AG04449 (cell line): ENCODE measurements at regions not wholly inside any gene's neighbourhood (a gene's known extent, or its start where the extent isn't known, plus 50 kb on each side); places are given as distances from the start of the nearest gene placed in this dataset.

Experiments
- CTCF ChIA-PET: fragments of 350-600 bp; formaldehyde crosslinking; extraction: SDS; loops from one replicate; lab custom pipeline; 2021; ENCODE audit warnings: antibody characterized with exemption; lab: Yijun Ruan, JAX
- POLR2A ChIA-PET: fragments of 400-600, 350-600 bp; formaldehyde crosslinking; extraction: SDS; loops from one replicate; lab custom pipeline; 2020; ENCODE audit warnings: antibody characterized with exemption, inconsistent platforms; lab: Yijun Ruan, JAX
- DNase-seq: peaks from one replicate; pipeline ENCODE4 v3.0.0-alpha.2; 2010; ENCODE audit warnings: low read depth, low spot score
- H3K4me3 ChIP-seq: 2 replicates; pipeline ENCODE4 v1.5.1; 2011; ENCODE audit warnings: low read depth, mild to moderate bottlenecking, control low read depth, low read length
- TF ChIP-seq, protein P1 (sequence below): IDR thresholded peaks from one replicate; pipeline ENCODE4 v1.5.1; 2011; ENCODE audit warnings: mild to moderate bottlenecking, moderate library complexity, low read length, control low read depth, inconsistent platforms; ENCODE audit not compliant: insufficient read depth; ENCODE audit errors: missing control alignments

DNA sequence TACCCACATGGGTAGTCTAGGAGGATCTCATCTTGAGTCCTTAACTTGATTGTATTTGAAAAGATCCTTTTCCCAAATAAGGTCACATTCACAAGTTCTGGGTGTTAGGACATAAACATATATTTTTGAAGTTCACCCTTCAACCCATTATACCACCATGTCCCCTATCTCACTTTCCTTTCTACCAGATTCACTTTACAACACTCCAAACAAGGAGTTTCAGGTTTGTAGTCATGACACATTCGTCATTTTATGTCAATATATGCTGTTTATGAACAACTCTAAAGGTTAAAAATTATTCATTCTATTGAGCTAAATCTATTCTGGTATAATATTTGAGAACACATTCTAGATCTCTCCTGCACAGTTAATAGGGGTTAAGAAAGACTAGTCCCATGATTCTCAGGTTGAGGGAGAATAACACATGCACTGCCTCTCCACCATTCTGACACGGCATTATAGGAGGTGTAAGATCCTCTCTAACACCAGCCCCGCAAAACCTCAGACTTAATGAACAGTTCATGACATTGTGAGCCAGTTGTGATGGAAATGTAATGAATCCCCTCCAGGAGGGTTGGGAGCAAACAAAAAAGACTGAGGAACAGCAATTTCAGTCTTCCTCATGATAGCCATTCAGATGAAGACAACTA lies 72.0 kb upstream of the PSMA6 start:
- H3K4me3 ChIP-seq: no peak overlapping the region
- ChIA-PET POLR2A (no interaction called here), CTCF (interaction anchor here (1.0 to 3.7 kb wide), 4 partner anchors 10 to 192 kb away, joined by 3 to 14 read pairs (median 6); partner anchors contain the start of gene NFKBIA)
- DNase-seq: no peak
- TF ChIP-seq, protein P1, sequence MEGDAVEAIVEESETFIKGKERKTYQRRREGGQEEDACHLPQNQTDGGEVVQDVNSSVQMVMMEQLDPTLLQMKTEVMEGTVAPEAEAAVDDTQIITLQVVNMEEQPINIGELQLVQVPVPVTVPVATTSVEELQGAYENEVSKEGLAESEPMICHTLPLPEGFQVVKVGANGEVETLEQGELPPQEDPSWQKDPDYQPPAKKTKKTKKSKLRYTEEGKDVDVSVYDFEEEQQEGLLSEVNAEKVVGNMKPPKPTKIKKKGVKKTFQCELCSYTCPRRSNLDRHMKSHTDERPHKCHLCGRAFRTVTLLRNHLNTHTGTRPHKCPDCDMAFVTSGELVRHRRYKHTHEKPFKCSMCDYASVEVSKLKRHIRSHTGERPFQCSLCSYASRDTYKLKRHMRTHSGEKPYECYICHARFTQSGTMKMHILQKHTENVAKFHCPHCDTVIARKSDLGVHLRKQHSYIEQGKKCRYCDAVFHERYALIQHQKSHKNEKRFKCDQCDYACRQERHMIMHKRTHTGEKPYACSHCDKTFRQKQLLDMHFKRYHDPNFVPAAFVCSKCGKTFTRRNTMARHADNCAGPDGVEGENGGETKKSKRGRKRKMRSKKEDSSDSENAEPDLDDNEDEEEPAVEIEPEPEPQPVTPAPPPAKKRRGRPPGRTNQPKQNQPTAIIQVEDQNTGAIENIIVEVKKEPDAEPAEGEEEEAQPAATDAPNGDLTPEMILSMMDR: no peak

DNA sequence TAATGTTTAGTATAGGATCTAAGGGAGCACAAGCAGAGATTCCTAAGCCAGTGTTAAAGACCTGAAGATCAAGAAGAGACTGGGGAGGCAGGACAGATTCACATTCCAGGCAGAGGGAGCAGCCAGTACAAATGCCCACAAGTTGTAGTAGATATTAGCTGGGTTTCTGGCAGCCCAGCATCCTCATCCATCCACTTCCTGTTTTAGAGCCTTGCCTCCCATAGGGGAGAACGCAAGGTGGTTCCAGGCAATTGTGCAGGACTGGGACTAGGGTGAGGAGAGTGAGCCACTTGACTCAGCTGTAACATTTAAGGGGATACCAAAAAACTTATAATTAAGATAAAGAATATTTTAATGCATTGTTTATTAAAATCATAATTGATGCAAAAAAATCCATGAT lies 71.3 kb upstream of the PSMA6 start:
- no peak overlapping the region for H3K4me3 ChIP-seq
- no peak for DNase-seq
- CTCF ChIA-PET: interaction anchor here (2.2 to 3.7 kb wide), 2 partner anchors 9 to 184 kb away, joined by 8 to 14 read pairs; partner anchors contain the start of gene NFKBIA
- POLR2A ChIA-PET: no interaction called here
- TF ChIP-seq, protein P1: no peak

DNA sequence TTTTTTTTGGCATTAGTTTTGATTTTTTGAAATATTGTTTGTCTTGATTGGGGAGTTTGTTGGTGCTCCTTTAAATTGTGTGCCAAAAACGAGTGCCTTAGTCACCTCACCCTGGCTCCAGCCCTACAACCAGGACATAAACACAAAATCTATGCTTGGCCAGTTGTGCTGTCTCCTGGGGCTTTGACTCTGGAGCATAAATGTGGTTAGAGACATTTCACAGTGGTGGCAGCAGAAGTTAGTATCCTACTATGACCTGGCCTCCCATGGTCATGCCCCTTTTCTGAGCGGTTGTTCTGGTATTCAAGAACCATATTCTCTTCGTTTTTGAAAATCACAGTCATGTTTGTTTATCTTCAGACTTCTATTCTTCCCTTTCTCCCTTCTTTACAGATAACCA lies 70.7 kb upstream of the PSMA6 start:
- TF ChIP-seq, protein P1: no peak
- CTCF ChIA-PET: interaction anchor here (2.2 to 3.7 kb wide), 2 partner anchors 8 to 183 kb away, joined by 8 to 14 read pairs; partner anchors contain the start of gene NFKBIA
- POLR2A ChIA-PET: no interaction called here
- DNase-seq: no peak
- H3K4me3 ChIP-seq: no peak overlapping the region

DNA sequence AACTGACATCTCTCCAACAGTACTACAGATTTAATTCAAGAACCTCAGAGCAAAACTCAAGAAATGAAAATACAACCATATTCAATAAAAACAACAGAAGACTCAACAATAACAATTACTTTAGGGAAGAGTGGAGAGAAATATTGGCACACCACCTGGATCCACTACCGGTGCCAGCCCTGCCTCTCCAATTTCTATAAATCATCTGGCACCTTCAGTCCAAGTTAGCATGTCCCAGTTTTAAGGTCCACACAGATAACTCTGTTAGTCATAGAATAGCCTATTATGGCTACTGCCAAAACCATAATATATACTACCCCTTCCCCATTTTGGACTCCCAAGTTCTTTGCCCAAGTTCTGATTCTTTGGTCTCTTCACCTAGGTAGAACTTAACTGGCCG lies 69.9 kb upstream of the PSMA6 start:
- TF ChIP-seq, protein P1: no peak
- POLR2A ChIA-PET: no interaction called here
- no peak for DNase-seq
- no peak overlapping the region for H3K4me3 ChIP-seq
- CTCF ChIA-PET: interaction anchor here (2.2 to 3.7 kb wide), 2 partner anchors 7 to 182 kb away, joined by 8 to 14 read pairs; partner anchors contain the start of gene NFKBIA

DNA sequence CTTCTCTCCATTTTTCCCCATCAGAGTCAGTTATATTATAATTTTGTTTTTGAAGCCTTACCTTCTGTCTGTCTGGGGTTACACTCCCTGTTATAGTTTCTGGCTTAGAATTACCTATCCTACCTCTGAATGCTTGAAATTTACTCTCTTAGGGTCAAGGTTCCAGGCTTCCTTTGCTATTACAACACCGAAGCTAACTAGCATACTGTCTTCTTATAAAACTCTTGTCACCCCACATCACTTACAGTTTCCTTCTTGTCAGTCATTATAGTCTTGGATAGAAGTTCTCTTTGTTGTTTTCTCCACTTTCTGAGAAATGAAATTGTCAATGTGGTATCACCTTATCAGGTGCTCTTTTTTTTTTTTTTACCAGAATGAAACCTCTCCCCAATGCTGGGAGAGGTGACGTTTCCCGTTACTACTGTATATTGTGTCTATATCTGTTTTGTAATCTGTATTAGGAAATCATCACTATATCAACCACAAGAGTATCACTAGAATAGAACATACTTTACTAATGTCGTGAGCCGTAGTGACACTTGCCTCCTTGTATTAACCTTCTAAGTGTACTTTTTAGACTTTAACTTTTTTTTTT lies 69.2 kb upstream of the PSMA6 start:
- TF ChIP-seq, protein P1: no peak
- no peak overlapping the region for H3K4me3 ChIP-seq
- ChIA-PET CTCF (interaction anchor here (4.0 kb wide), 1 partner anchor 8 kb away, joined by 44 read pairs; no protein-coding TSS in a partner anchor), POLR2A (interaction anchor here (0.6 kb wide), 1 partner anchor 648 kb away, joined by 3 read pairs; no protein-coding TSS in a partner anchor)
- DNase-seq: no peak

DNA sequence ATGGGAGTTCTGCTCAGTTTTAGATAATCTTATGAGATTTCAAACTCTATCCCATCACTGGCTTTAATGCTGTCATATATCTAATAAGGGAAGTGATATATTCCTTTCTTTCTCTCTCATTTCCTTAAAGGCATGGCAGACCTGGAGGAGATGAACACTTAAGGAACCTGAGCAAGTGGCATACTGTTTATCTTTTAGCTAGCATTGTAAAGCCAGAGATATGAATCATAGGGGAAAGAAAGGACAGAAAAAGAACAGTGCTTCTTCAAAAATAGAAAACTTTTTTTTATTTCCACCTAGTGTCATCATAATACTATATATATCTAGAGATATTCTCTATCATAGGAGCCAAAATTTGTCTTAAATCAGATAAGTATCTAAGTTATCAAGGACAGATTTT lies 68.3 kb upstream of the PSMA6 start:
- no peak for DNase-seq
- CTCF ChIA-PET: interaction anchor here (1.2 to 4.0 kb wide), 2 partner anchors 9 to 188 kb away, joined by 3 to 44 read pairs; no protein-coding TSS in a partner anchor
- TF ChIP-seq, protein P1: no peak
- POLR2A ChIA-PET: interaction anchor here (0.6 kb wide), 1 partner anchor 68 kb away, joined by 5 read pairs; the partner anchor contains the start of gene PSMA6
- H3K4me3 ChIP-seq: no peak overlapping the region
